Calu3 (cell line): ENCODE measurements at regions not wholly inside any gene's neighbourhood (a gene's known extent, or its start where the extent isn't known, plus 50 kb on each side); places are given as distances from the start of the nearest gene placed in this dataset.

Experiments
- BruUV-seq: library from RNA; stranded (reverse); fragments of 400-500 nt; replicated peaks from 2 replicates; lab custom pipeline; 2021; lab: Mats Ljungman, UMichigan
- CTCF ChIA-PET: fragments of 300-600 bp; sonication (Branson Sonifier 250); formaldehyde crosslinking; loops from one replicate; lab custom pipeline; 2022; ENCODE audit warnings: antibody characterized with exemption; lab: Charles Lee
- DNase-seq: peaks from one replicate; pipeline ENCODE4 v3.0.0; 2022
- H3K27ac Mint-ChIP-seq: one replicate; pipeline ENCODE4 v1.8.0; 2022; ENCODE audit warnings: mixed read lengths; ENCODE audit not compliant: unreplicated experiment
- H3K27me3 Mint-ChIP-seq: one replicate; pipeline ENCODE4 v1.8.0; 2022; ENCODE audit warnings: mixed read lengths; ENCODE audit not compliant: unreplicated experiment
- H3K36me3 Mint-ChIP-seq: one replicate; pipeline ENCODE4 v1.8.0; 2022; ENCODE audit warnings: mild to moderate bottlenecking, moderate library complexity, mixed read lengths; ENCODE audit not compliant: insufficient read depth, unreplicated experiment
- H3K4me1 Mint-ChIP-seq: one replicate; pipeline ENCODE4 v1.8.0; 2022; ENCODE audit warnings: mild to moderate bottlenecking, low read depth, mixed read lengths; ENCODE audit not compliant: unreplicated experiment
- H3K4me3 Mint-ChIP-seq: one replicate; pipeline ENCODE4 v1.8.0; 2022; ENCODE audit warnings: mild to moderate bottlenecking, low read depth, moderate library complexity, mixed read lengths; ENCODE audit not compliant: unreplicated experiment
- H3K9me3 Mint-ChIP-seq: one replicate; pipeline ENCODE4 v1.8.0; 2022; ENCODE audit warnings: low read depth, mixed read lengths; ENCODE audit not compliant: unreplicated experiment
- CTCF ChIP-seq: fragments of 200-600 bp; IDR thresholded peaks from one replicate; pipeline ENCODE4 v1.8.0; 2022; ENCODE audit warnings: antibody characterized with exemption; ENCODE audit not compliant: unreplicated experiment
- intact Hi-C: fragments of 100-400 bp; cut with micrococcal nuclease; formaldehyde crosslinking; loops from one replicate; pipeline ENCODE4 v1.10.0; 2022; ENCODE audit not compliant: unreplicated experiment

- no peak for DNase-seq
- CTCF ChIA-PET, result no interaction called here
- Mint-ChIP-seq H3K27ac (no peak overlapping the region), H3K4me3 (no peak overlapping the region), H3K4me1 (no peaks in the 10 kb centered on the region), H3K36me3 (no peaks in the 10 kb centered on the region), H3K27me3 (no peaks in the 10 kb centered on the region), H3K9me3 (peaks cover 12% of the 10 kb centered on the region)
- no TSS peak for BruUV-seq
- no peak for TF ChIP-seq CTCF
- intact Hi-C loops, result no loop called here
Measured at GRCh38 chr2:228878138-228878537, 392.9 kb downstream of the PID1 start.

DNA sequence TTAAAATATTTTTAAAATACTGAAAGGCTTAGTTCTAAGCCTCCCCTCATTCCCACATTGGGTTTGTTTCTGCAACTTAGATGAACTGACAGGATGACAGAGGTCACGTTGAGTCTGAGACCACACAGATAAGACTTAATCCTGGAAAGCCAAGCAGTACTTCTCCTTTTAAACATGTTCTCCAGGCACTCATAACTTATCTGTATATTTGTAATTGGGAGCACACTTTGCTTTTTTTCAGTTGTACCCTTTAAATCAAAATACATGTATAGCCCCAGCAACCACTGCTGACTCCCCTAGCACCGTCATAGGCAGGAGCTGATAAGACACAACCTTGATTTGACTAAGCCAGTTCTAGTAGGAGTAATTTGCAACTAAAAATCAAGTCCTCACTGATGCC, 394.8 kb downstream of the PID1 start:
- H3K9me3 Mint-ChIP-seq, result peaks cover 6% of the 10 kb centered on the region
- no peak overlapping the region for H3K4me3 Mint-ChIP-seq
- no peak for TF ChIP-seq CTCF
- no peak for DNase-seq
- no peaks in the 10 kb centered on the region for H3K36me3 Mint-ChIP-seq
- H3K27me3 Mint-ChIP-seq, result no peaks in the 10 kb centered on the region
- no peaks in the 10 kb centered on the region for H3K4me1 Mint-ChIP-seq
- no TSS peak for BruUV-seq
- H3K27ac Mint-ChIP-seq, result no peak overlapping the region
- intact Hi-C loops, result no loop called here
- CTCF ChIA-PET, result no interaction called here

DNA sequence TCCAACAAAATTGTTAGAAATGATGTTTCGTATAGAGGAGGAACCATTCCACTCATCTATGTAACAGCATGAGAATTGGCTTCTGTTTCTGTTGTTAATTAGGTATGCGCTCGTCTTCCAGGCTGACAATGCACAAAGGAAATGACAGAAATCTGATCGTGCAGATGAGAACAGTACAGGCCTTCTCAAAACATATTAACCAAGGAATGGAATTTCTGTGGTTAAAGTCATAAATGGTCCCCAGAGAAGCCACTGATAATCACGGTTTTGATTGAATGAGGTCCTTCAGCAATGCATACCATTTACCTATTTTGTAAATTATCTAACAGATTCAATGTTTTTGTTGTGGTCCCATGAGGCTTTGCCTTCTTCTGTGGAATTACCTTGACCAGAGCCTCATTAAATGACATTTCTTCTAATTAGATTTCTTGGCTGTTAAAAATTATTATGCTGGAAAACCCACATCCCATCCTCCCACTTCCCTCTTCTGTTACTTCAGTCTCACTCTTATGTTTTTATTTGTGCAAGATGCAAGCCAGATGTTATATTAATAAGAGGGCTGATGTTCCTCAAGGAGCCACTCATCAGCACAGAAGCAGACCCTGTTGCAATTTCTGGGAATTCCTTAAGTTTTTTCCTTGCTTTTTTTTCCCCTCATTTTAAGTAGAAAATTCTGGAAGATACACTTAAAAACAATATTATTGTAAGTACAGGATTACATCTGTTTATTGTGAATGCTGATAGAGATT, 395.8 kb downstream of the PID1 start:
- intact Hi-C loops, result no loop called here
- Mint-ChIP-seq H3K36me3 (no peaks in the 10 kb centered on the region), H3K4me1 (no peaks in the 10 kb centered on the region), H3K9me3 (peaks cover 6% of the 10 kb centered on the region), H3K27me3 (no peaks in the 10 kb centered on the region), H3K27ac (no peak overlapping the region), H3K4me3 (no peak overlapping the region)
- TF ChIP-seq CTCF, result no peak
- no TSS peak for BruUV-seq
- DNase-seq, result no peak
- CTCF ChIA-PET, result no interaction called here

DNA sequence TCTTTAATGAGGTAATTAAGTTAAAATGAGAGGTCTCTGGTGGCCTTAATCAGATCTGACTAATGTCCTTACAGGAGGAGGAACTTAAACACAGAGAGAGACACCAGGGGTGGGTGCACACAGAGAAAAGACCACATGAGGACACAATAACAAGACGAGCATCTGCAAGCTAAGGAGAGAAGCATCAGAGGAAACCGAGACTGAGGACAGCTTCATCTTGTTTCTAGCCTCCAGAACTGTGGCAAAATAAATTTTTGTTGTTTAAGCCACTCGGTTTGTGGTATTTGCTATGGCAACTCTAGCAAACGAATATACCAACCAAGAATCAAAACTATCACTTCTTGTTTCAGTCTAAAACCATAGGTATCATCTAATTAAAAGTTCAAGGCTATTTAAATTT, 400.1 kb downstream of the PID1 start:
- intact Hi-C loops, result no loop called here
- BruUV-seq, result no TSS peak
- CTCF ChIA-PET, result no interaction called here
- H3K9me3 Mint-ChIP-seq, result peaks cover 11% of the 10 kb centered on the region
- DNase-seq, result no peak
- H3K4me3 Mint-ChIP-seq, result no peak overlapping the region
- no peak for TF ChIP-seq CTCF
- H3K27ac Mint-ChIP-seq, result no peak overlapping the region
- H3K27me3 Mint-ChIP-seq, result no peaks in the 10 kb centered on the region
- no peaks in the 10 kb centered on the region for H3K4me1 Mint-ChIP-seq
- no peaks in the 10 kb centered on the region for H3K36me3 Mint-ChIP-seq
